NCI-H1930 (cell line): ENCODE measurements at regions not wholly inside any gene's neighbourhood (a gene's known extent, or its start where the extent isn't known, plus 50 kb on each side); places are given as distances from the start of the nearest gene placed in this dataset.

Source experiments
- DNase-seq, 2 experiments: peaks; one replicate each; lab custom pipeline; 2025; lab: John Stamatoyannopoulos, UW

DNA sequence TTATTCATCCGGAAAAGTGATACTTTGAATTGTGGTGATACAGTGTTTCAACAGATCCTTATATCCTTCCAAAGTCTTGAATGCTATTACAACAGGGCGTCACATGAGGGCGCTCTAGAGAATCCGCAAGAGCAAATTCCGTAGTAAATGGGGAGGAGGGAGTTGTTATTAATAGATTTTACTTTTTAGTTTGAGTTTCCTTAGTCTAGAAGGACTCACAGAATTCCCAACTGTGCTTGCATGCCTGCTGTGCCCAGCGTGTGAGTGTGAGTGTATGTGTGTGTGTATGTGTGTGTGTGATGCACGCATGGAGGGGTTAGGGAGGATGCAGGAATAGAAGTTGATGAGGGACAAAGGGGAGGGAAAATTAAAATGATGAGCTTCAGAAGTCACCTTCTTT, 375.3 kb downstream of the C12orf75 start:
- peak; percentile 21 to 46 for DNase-seq

DNA sequence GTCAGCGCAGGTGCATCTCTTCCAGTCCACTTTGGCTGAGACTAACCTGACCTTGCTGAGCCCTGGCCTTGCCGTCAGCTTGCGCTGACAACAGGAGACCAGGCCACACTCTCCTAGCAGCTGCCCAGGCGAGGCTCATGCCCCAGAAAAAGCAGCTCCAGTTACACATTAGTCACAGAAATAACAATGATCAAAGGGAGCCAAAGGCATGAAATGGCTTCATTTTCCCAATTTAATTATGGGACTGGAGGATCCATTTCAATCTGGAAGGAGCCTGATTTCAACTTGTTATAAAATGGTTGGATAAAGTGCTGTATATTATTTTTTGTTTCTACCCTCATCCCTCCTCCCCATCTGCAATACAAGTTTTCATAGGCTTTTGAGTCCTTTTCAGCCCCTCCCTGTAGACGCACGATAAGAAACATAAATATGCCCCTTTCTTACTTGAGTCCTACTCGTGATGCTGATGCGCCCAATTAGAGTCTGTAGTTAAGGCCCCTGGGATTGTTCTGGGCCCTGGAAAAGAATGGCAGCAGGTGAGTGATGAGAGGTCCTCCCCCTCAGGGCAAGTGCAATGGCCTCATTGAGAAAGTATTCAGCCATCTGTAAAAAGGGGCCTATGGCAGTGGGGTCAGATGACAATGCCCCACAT, 376.0 kb downstream of the C12orf75 start:
- no peak for DNase-seq

DNA sequence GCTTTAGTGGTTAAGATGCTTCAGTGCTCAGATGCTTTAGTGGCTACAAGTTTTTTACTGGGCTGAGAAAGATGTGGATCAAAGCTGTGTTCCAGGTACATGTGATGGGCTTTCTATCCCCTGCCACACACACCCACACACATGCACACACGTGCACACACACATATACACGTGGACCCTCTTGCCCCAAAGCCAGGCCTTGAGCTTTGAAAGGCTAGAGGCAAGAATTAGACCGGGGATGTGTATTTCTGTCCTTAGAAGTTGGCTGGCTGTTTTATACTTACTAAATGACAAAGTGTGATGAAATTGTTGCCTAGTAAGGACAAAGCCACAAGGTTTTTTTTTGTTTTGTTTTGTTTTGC, 376.5 kb downstream of the C12orf75 start:
- no peak for DNase-seq

DNA sequence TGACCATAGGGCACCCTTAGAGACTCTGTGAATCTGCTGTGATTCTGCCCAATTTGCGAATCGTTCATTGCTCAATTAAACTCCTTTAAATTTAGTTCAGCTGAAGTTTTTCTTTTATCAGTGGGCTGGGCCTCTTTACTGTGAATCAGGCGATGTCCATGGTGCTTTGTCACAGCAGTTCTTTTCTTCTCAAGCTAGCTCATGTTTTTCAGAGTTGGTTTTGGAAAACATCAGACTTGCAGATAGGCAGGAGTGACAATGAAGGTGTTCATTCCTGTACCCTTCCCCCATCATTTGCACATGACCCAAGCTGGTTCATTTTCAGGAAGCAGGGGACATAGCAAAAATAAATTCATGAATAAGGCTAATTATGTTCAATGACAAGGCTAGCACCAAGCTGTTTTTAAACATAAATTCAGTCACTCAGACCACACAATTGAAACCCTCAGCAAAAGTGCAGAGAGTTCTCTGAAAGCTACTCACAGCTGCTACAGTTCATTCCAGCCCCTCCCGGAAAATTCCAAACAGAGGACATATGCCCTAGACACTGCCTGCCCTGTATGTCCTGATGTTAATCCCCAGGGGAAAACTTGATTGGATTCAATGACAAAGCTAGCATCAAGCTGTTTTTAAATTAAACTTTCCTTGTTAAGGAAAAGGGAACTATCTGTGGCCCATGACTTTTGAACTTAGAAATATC, 383.3 kb downstream of the C12orf75 start:
- no peak for DNase-seq

DNA sequence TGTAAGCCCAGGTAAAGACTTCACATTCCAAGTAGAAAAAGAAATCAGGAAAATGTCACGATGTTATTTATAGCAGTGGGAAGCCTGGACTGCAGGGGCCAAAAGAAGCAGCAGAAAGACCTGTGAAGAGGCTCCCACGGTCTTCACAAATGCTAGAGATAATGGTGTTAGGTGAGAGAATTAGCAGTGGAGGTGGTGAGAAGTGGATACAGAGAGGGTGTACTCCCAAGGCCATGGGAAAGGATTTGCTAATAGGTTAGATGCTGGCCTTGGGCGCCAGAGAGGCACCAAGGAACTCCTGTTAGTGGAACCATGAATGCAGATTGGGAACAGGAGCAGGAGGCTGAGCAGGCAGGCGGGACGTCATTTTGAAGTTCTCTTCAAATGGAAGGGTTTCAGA, 386.1 kb downstream of the C12orf75 start:
- no peak for DNase-seq

DNA sequence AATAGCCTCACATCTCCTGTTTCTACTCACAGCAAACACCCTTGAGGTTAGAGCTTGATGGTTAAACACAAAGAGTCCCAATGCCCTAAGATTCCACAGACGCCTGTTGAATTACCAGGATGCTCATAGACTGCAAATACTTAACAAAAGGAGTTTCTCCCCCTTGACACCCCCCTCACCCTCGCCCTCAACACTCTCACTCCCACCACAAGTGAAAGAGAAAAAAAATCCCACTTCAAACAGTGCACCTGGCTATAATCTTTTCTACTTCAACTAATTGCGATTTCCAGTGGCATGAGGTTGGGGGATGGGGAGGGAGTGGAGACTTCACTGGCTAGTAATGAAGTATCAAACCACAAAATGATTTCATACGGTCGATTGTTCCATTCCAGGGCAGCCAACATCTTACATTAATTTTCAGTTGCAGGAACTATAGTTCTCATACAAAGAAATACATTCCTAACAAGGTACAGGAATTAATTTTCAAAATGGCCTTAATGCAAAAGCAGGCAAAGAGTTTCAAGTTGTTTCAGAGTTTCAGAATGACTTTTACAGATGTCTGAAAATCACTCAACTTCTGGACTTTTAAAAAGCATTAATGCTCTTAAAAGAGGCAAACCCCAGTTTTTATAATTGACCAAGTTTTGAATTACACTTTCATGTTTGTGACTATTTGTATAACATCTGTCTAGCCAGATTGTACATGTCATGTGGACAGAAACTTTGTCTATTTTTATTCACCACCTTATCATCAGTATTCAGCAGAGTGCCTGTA, 390.7 kb downstream of the C12orf75 start:
- DNase-seq, result no peak

DNA sequence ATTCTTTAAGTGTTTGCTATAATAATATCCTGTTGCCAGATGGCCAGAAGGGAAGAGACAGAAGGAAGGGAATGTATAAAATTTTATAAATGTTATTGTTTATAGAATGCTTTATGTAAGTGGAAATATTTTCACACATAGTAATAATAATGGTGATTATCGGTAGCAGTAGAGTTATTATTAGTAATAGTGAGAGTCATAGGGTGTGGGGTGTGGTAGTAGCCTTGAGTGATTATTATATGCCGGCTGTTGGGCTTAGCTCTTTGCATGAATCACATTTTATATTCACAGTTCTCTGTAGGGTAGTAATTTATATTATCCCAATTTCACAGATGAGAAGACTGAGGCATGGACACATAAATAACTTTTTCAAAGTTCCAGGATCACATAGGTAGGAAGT, 391.4 kb downstream of the C12orf75 start:
- DNase-seq, result no peak

DNA sequence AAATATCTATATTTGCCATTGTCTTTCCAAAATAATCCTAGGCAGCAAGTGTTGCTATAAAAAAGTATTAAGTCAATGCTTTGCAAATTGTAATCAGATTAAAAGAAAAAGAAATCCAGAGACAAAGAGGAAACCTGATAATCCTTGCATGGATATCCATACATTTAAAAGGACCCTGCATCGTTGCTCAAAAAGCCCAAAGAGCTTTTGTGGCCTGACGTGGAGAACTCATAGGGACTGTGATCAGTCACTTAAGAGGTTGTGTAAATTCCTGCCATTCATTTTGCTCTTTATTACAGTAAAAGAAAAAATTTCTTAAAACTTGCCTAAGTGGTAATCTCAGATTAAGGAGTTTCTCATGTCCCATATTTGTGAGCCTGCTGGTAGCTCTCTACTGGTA, 392.6 kb downstream of the C12orf75 start:
- DNase-seq, result no peak

DNA sequence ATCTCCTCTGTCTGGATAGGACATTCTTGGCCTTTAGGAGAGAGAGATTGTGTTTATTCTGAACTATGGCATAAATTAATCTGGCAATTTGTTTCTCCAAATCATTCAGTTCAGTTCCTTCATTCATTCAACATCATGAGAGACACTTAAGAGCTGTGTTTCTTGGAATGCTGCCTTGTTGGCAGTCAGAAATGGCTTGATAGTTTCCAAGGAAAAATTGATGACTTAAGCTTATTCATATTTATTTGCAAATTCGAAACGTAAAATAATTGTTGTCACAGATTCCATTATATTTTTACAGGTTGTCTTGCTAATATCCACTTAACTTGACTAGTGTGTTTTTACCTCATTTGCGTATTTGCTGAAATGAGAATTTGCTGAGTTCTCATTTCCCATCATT, 393.0 kb downstream of the C12orf75 start:
- no peak for DNase-seq

DNA sequence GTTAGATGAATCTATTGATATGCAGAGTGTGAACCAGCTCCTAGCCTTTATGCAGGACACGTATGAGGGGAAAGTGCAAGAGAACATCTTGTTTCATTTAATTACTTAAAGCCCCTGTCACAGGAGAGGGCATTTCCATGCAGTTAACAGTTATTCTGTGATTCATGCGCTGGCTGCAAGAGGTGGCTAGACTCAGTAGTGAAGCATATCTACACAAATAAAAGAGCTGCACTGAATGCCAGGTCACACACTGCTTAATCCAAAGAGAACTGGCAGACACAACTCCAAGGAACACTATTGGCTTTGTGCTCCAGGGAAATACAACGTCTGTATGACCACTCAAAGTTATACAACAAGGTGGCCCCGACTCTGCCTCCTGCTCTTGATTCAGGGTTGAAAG, 394.1 kb downstream of the C12orf75 start:
- no peak for DNase-seq

DNA sequence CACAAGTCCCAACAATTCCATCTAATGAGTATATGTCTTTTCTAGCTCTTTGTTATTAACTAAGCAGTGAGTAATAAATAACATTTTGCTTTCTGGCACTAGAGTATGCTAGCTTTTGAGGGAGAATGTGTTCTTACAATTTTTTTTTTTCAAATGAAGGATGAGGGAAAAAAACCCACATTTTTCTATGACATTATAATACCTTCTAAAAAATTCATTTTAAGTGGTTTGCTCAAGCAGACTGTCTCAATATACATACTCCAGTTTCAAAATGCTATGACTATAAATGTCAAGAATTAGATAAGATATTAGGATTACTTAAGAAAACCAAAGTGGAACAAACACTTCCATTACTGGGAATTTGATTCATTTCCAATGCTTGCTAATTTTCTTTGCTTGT, 394.6 kb downstream of the C12orf75 start:
- DNase-seq, result no peak

DNA sequence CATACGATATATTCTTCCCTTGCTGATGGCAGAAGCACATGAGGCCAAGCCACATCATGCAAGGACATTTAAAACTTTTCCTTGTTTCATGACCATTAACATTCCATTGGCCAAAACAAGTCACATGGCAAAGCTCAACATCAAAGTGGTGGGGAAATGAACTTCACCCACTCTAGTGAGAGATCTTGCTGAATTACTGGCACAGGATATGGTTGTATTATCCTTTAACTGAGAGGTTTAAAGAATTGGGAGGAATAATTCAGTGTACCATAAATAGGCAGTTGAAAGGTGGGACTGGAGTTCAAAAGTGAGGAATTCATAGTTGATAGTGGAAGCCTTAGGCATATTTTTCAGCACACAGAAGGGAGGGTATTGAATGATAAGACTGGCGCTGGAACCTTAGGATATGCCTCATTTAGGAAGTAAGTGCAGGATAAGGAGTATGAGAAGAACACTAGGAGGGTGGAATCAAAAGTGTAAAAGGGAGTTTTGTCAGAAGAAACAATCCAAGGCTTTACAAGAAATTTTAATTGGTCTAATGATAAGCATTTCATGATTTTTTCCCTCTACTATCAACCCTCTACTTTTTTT, 398.8 kb downstream of the C12orf75 start:
- no peak for DNase-seq

DNA sequence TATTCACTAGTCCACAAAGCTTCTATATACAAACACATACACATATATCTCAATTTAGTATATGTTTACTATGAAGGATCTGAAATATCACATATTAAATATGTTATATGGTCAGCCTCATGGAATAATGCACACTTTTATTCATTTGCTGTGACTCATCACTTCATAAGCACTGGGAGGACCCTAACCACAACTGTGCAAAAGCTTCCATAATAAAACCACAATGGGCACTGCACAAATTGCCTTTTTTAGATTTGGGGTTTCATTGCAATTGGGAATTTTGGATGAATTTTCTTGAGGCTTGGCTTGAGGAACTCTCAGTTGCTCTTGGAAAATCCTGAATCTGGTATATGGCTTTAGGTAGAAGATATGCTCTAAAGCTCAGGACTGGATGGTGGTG, 399.4 kb downstream of the C12orf75 start:
- DNase-seq, result no peak

DNA sequence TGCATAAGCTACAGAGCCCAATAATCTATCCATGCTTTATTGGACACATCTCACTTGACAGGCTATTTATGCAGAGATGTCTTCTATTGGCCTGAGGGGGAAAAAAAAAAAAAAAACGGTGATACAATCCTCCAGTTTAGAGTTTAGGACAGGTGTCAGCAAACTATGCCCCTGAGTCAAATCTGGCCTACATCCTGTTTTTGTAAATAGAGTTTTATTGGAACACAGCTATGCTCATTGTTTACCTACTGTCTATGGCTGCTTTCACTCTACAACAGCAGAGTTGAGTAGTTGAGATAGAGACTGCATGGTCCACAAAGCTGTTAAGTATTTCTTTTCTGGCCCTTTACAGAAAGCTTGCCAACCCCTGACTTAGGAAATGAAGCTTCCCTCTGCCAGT, 403.1 kb downstream of the C12orf75 start:
- DNase-seq, result no peak

DNA sequence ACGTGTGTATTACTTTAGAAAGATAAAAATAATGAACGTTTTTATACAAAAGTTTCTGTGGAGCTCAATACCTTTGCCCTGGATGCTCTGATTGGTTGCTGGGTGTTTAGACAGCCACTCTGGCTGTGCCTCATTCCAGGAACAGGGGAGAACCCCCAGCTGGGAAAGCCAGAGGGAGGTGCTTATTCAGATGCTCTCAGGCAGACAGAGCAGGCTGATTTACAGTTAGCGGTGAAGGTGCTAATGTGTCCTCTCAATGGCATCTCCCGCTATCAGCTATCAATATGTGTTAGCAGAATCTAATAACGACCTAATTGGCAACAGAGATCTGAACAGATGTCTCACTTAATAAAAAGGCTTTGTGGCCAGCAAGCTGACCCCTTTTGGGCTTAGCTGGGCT, 402.3 kb downstream of the NUAK1 start:
- no peak for DNase-seq

DNA sequence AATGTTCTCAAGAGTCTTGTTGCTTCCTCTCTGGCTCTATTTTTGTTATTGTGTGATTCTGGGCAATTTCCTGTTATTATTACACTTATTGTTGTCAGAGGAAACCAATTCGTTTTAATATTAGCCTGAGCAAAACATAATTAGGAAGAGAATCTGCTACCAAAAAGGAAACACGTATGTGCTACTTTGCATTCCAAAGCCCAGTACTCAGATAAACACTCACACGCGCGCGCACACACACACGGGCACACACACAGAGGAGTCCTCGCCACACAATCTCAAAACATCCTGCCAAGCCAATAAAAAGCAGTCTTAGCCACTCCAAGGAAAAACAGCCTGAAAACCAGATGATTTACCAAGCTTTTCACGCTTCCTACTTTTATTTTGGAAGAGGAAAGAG, 400.7 kb downstream of the NUAK1 start:
- DNase-seq, result no peak

DNA sequence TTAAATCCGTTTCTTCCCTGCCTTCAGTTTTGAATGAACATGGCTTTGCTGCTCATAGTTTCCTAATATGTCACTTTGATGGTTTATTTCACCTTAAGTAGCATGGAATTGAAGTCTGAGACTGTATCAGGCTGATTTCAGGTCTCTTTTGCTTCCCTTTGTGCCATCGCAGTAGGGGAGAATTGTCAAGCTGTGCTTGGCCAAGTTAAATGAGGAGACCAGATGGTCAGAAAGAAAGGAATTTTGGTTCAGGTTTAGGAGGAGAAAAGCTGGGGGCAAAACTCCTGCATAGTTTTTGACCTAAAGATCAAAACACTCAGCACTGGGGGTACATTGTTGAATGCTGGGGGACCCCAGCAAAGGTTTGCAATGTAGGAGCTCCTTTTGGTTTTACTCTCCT, 398.4 kb downstream of the NUAK1 start:
- DNase-seq, result no peak

DNA sequence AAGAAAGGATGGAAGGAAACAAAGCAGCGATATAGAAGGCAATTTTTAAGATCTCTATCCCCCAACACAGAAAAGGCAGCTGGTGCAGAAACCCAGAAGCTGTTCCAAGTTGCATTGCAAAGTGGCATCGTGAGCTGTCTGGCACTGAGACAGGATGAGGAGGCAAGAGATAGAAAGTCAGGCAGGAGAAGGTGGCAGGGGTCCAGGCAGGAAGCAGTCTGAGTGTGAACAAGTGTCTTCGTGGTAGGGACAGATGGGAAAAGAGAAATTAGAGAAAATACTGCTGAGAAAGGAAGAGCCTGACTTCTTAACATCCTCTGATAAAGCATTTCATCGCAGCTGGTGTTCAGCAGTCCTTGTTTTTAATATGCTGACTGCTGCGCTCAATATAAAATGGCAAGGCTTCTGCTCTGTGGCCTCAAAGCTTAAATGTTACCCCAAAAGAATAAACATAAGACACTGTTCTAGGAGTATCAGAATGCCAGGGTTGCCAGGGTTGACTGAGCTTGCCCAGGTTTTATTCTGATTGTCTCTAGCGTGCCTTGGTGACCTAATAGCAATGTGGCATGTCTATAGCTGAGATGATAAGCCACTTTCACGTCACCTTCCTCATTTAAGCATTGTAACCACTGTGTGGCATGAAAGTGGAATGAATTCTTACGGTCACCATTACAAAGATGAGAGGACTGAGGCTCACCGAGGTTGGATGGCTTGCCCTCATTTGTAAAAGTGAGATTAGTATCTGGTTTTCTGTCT, 397.6 kb downstream of the NUAK1 start:
- DNase-seq, result no peak

DNA sequence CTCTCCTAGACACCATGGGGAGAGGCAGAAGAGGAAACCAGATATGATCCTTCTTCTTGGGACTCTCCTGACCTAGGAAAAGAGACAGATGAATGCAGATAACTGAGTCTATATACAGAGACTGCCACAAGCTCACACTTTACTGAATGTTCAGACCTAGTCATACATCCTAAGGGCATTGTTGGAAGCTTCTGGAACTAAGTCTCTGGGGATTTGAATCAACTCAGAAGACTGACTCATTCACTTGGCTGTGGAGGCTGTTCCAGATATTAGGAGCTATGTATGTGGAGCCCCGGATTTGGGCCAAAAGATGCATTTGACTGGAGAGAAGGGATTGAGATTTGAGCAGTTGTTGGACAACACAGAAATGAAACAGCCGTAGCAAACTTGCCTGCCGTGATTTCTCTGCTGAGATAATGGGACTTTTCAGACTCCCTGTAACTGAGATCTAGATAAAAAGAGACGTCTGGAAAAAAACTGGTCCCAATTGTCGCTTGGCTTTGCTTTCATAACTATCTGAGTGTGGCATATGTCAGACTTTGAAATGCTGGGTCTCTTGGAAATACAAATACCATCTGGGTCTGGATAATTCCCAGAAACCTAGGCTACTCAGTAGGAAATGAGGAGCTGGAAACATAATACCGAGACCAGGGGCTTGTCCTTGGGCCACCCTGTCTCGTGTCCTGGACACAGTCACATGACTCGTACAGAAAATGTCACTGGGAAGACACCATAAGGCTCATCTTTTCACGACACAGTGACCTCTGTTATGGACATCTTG, 396.8 kb downstream of the NUAK1 start:
- no peak for DNase-seq

DNA sequence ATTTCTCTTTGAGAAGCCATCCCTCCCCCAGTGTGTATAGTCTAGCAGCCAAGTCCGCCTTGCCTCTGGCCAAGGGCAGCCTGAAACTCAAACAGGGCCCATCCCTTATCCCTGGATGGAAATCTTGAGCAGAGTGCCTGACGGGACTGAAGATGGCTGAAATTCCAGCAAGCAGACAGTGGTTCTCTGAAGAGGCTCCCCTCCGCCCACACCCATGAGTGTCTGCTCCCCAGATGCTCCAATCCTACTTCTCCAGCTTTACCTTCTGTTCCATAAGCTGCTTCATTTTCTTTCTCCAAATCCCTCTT, 396.2 kb downstream of the NUAK1 start:
- DNase-seq, result no peak

DNA sequence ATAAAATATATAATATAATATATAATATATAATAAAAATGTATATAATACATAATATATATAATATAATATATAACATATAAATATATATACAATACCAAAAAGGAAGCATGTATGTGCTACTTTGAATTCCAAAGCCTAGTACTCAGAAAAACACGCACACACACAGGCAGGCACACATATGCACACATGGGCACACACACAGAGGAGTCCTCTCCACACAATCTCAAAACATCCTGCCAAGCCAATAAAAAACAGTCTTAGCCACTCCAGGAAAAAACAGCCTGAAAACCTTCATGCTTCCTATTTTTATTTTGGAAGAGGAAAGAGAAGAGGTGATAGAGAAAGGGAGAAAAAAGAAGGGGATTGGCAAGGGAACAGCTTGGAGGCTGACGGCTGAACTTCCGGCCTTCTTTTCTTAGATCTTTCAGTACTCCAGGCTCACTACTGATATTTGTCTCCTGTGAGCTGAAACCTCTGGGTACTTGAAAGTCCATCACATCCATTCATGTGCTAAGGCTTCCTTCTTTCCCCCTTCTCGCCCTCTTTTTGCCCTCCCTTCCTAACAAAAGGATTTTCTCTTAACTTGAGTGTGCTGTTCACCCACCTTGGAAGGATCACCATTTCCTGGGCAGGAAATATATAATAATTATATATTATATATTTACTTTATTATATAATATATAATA, 394.2 kb downstream of the NUAK1 start:
- no peak for DNase-seq
